WTC11 (cell line): ENCODE measurements at regions not wholly inside any gene's neighbourhood (a gene's known extent, or its start where the extent isn't known, plus 50 kb on each side); places are given as distances from the start of the nearest gene placed in this dataset.

Experiments
- ATAC-seq: fragments of 200-7000 bp; cut with Tn5 transposase; 2 replicates; pipeline ENCODE4 v1.10.0; 2021; ENCODE audit warnings: mild to moderate bottlenecking, moderate library complexity
- CTCF ChIA-PET: fragments of 300-600 bp; sonication (Branson Sonifier 250); formaldehyde crosslinking; loops from one replicate; lab custom pipeline; 2021; ENCODE audit warnings: antibody characterized with exemption; lab: Charles Lee
- POLR2A ChIA-PET: fragments of 350-600 bp; sonication (Branson Sonifier 250); formaldehyde crosslinking; loops from one replicate; lab custom pipeline; 2021; ENCODE audit warnings: antibody characterized with exemption; lab: Charles Lee
- DNase-seq: peaks from one replicate; pipeline ENCODE4 v3.0.0; 2021; ENCODE audit warnings: low spot score
- H3K27ac Mint-ChIP-seq: 2 replicates; pipeline ENCODE4 v1.8.0; 2021; ENCODE audit warnings: mixed read lengths
- H3K27me3 Mint-ChIP-seq: 2 replicates; pipeline ENCODE4 v1.8.0; 2021; ENCODE audit warnings: low read depth, mild to moderate bottlenecking, moderate library complexity, mixed read lengths
- H3K36me3 Mint-ChIP-seq: 2 replicates; pipeline ENCODE4 v1.8.0; 2021; ENCODE audit warnings: mixed read lengths
- H3K4me1 Mint-ChIP-seq: 2 replicates; pipeline ENCODE4 v1.8.0; 2022; ENCODE audit warnings: mixed read lengths
- H3K4me3 Mint-ChIP-seq: 2 replicates; pipeline ENCODE4 v1.8.0; 2021; ENCODE audit warnings: mild to moderate bottlenecking, moderate library complexity, mixed read lengths
- H3K9me3 Mint-ChIP-seq: 2 replicates; pipeline ENCODE4 v1.8.0; 2021; ENCODE audit warnings: mixed read lengths
- E2F5 ChIP-seq: sonication (generic); formaldehyde crosslinking; IDR thresholded peaks from 2 replicates; pipeline ENCODE4 v1.8.1; 2022; ENCODE audit warnings: mild to moderate bottlenecking, moderate library complexity, missing genetic modification reagents
- ESRRA ChIP-seq: sonication (generic); formaldehyde crosslinking; IDR thresholded peaks from 2 replicates; pipeline ENCODE4 v1.8.1; 2022; ENCODE audit warnings: mild to moderate bottlenecking, missing genetic modification reagents, borderline replicate concordance
- FOXJ3 ChIP-seq: sonication (generic); formaldehyde crosslinking; IDR thresholded peaks from 2 replicates; pipeline ENCODE4 v1.9.0; 2021; ENCODE audit warnings: missing genetic modification reagents, mild to moderate bottlenecking, borderline replicate concordance
- HMGXB4 ChIP-seq: sonication (generic); formaldehyde crosslinking; IDR thresholded peaks from 2 replicates; pipeline ENCODE4 v1.8.1; 2023; ENCODE audit warnings: mild to moderate bottlenecking, moderate library complexity, missing genetic modification reagents
- IRF2 ChIP-seq: sonication (generic); formaldehyde crosslinking; IDR thresholded peaks from 2 replicates; pipeline ENCODE4 v1.8.0; 2022; ENCODE audit warnings: low read depth, missing genetic modification reagents, borderline replicate concordance
- MXD4 ChIP-seq: fragments of 250-450 bp; sonication (Bioruptor Pico); IDR thresholded peaks from 2 replicates; pipeline ENCODE4 v1.8.0; 2021; ENCODE audit warnings: mild to moderate bottlenecking, moderate library complexity, borderline replicate concordance
- NR1H2 ChIP-seq: sonication (generic); formaldehyde crosslinking; IDR thresholded peaks from 2 replicates; pipeline ENCODE4 v1.9.0; 2021; ENCODE audit warnings: mild to moderate bottlenecking, moderate library complexity, missing genetic modification reagents
- NR2C2 ChIP-seq: sonication (generic); formaldehyde crosslinking; IDR thresholded peaks from 2 replicates; pipeline ENCODE4 v1.8.0; 2022; ENCODE audit warnings: mild to moderate bottlenecking, missing genetic modification reagents
- SMAD3 ChIP-seq: sonication (generic); formaldehyde crosslinking; IDR thresholded peaks from 2 replicates; pipeline ENCODE4 v1.8.0; 2022; ENCODE audit warnings: missing genetic modification reagents, mild to moderate bottlenecking, borderline replicate concordance
- TEAD1 ChIP-seq: sonication (generic); formaldehyde crosslinking; IDR thresholded peaks from 2 replicates; pipeline ENCODE4 v1.8.0; 2022; ENCODE audit warnings: mild to moderate bottlenecking, missing genetic modification reagents
- ZNF423 ChIP-seq: fragments of 250-450 bp; sonication (Bioruptor Pico); IDR thresholded peaks from 2 replicates; pipeline ENCODE4 v2.1.2; 2022; ENCODE audit warnings: mild to moderate bottlenecking, moderate library complexity
- ZNF425 ChIP-seq: fragments of 250-450 bp; sonication (Bioruptor Pico); conservative IDR thresholded peaks from 2 replicates; pipeline ENCODE4 v1.9.0; 2021; ENCODE audit warnings: mild to moderate bottlenecking
- ZNF671 ChIP-seq: fragments of 250-450 bp; sonication (Bioruptor Pico); IDR thresholded peaks from 2 replicates; pipeline ENCODE4 v1.8.0; 2021; ENCODE audit warnings: mild to moderate bottlenecking
- TF ChIP-seq, protein P1 (sequence below): sonication (generic); formaldehyde crosslinking; IDR thresholded peaks from 2 replicates; pipeline ENCODE4 v1.8.0; 2022; ENCODE audit warnings: mild to moderate bottlenecking, missing genetic modification reagents
- TF ChIP-seq, protein P2 (sequence below): fragments of 250-450 bp; sonication (Bioruptor Pico); IDR thresholded peaks from 2 replicates; pipeline ENCODE4 v1.9.0; 2021; ENCODE audit warnings: moderate library complexity, mild to moderate bottlenecking, inconsistent platforms, borderline replicate concordance
- TF ChIP-seq, protein P3 (sequence below): sonication (generic); formaldehyde crosslinking; IDR thresholded peaks from 2 replicates; pipeline ENCODE4 v1.8.0; 2023; ENCODE audit warnings: missing genetic modification reagents, mild to moderate bottlenecking, borderline replicate concordance

GRCh38 chr18:67733088-67733487, 216.6 kb upstream of the DSEL start (continued):
- TF ChIP-seq, protein P1, sequence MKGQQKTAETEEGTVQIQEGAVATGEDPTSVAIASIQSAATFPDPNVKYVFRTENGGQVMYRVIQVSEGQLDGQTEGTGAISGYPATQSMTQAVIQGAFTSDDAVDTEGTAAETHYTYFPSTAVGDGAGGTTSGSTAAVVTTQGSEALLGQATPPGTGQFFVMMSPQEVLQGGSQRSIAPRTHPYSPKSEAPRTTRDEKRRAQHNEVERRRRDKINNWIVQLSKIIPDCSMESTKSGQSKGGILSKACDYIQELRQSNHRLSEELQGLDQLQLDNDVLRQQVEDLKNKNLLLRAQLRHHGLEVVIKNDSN (CRISPR knock-in tag) = no peak
- no peak for TF ChIP-seq NR2C2
- no peak for TF ChIP-seq MXD4 (CRISPR knock-in tag)
- no peak for TF ChIP-seq SMAD3 (CRISPR knock-in tag)
- no peak for TF ChIP-seq NR1H2 (CRISPR knock-in tag)
- no peak for TF ChIP-seq ZNF671 (CRISPR knock-in tag)
- TF ChIP-seq HMGXB4 (CRISPR knock-in tag) = no peak
- TF ChIP-seq, protein P2, sequence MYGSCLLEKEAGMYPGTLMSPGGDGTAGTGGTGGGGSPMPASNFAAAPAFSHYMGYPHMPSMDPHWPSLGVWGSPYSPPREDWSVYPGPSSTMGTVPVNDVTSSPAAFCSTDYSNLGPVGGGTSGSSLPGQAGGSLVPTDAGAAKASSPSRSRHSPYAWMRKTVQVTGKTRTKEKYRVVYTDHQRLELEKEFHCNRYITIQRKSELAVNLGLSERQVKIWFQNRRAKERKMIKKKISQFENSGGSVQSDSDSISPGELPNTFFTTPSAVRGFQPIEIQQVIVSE = no peak
- TF ChIP-seq ESRRA (CRISPR knock-in tag) = no peak
- TF ChIP-seq, all 79 proteins: peak for 0

DNA sequence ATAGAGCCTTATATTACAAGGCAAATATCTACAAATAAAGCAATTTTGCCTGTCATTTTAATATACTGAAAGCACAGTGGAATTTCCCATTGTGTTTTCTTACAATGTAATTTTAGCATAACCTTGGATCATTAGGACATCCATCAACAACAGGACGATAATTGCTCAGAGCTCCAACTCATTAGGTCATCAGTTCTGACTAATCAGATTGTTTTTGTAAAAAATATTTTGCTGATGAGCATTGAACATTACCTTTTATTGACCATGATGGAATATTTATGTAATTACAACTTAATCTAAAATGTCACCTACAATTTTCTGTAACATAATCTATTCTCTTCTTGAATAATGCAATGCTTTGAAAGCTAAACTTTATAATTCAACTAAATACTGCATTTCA, 215.3 kb upstream of the DSEL start:
- DNase-seq = no peak

DNA sequence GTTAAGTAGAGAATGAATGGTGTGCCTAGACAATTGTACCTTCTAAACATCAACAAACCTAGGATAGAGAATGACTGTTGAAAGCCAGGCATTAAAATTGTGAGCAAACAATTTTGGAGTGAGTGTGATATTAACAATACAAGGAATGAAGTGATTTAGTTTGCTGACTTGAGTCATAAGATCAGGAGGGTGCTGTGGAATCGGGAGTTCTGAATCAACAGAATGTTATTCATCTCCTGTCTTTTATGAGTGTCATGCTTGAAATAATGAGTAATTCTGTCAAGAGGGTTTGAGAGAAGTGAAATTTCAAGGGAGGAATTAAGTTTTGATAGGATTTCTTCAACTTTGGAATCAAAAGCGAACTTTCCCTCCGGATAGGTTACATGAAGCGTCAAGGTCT, 214.4 kb upstream of the DSEL start:
- ATAC-seq (no peak), DNase-seq (no peak)
- Mint-ChIP-seq H3K36me3 (no peaks in the 10 kb centered on the region; the same call in 1 of the 2 replicates), H3K4me1 (no peaks in the 10 kb centered on the region), H3K9me3 (peaks cover 5% of the 10 kb centered on the region)
- ChIA-PET CTCF (no interaction called here), POLR2A (no interaction called here)
- TF ChIP-seq SMAD3 (CRISPR knock-in tag) = no peak
- no peak for TF ChIP-seq ZNF671 (CRISPR knock-in tag)
- TF ChIP-seq, protein P3, sequence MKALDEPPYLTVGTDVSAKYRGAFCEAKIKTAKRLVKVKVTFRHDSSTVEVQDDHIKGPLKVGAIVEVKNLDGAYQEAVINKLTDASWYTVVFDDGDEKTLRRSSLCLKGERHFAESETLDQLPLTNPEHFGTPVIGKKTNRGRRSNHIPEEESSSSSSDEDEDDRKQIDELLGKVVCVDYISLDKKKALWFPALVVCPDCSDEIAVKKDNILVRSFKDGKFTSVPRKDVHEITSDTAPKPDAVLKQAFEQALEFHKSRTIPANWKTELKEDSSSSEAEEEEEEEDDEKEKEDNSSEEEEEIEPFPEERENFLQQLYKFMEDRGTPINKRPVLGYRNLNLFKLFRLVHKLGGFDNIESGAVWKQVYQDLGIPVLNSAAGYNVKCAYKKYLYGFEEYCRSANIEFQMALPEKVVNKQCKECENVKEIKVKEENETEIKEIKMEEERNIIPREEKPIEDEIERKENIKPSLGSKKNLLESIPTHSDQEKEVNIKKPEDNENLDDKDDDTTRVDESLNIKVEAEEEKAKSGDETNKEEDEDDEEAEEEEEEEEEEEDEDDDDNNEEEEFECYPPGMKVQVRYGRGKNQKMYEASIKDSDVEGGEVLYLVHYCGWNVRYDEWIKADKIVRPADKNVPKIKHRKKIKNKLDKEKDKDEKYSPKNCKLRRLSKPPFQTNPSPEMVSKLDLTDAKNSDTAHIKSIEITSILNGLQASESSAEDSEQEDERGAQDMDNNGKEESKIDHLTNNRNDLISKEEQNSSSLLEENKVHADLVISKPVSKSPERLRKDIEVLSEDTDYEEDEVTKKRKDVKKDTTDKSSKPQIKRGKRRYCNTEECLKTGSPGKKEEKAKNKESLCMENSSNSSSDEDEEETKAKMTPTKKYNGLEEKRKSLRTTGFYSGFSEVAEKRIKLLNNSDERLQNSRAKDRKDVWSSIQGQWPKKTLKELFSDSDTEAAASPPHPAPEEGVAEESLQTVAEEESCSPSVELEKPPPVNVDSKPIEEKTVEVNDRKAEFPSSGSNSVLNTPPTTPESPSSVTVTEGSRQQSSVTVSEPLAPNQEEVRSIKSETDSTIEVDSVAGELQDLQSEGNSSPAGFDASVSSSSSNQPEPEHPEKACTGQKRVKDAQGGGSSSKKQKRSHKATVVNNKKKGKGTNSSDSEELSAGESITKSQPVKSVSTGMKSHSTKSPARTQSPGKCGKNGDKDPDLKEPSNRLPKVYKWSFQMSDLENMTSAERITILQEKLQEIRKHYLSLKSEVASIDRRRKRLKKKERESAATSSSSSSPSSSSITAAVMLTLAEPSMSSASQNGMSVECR = no peak
- TF ChIP-seq ZNF425 (CRISPR knock-in tag) = no peak
- TF ChIP-seq ZNF423 (CRISPR knock-in tag) = no peak
- no peak for TF ChIP-seq TEAD1 (CRISPR knock-in tag)
- no peak for TF ChIP-seq HMGXB4 (CRISPR knock-in tag)
- no peak for TF ChIP-seq IRF2 (CRISPR knock-in tag)
- TF ChIP-seq, all 79 proteins: peak for 0
- Mint-ChIP-seq H3K4me3 (no peak overlapping the region), H3K27me3 (no peaks in the 10 kb centered on the region), H3K27ac (no peak overlapping the region)

More for the DNA sequence above, 215.3 kb upstream of the DSEL start:
- peaks cover 8% of the 10 kb centered on the region for H3K9me3 Mint-ChIP-seq
- no peak for ATAC-seq
- ChIA-PET POLR2A (no interaction called here), CTCF (no interaction called here)
- no peaks in the 10 kb centered on the region for H3K4me1 Mint-ChIP-seq
- TF ChIP-seq E2F5 = no peak
- no peak for TF ChIP-seq FOXJ3 (CRISPR knock-in tag)
- H3K27ac Mint-ChIP-seq = no peak overlapping the region
- H3K4me3 Mint-ChIP-seq = no peak overlapping the region
- H3K27me3 Mint-ChIP-seq = no peaks in the 10 kb centered on the region
- no peaks in the 10 kb centered on the region; the same call in 1 of the 2 replicates for H3K36me3 Mint-ChIP-seq
